Prostate gland (tissue), 2 donors: ENCODE measurements at regions not wholly inside any gene's neighbourhood (a gene's known extent, or its start where the extent isn't known, plus 50 kb on each side); places are given as distances from the start of the nearest gene placed in this dataset.

ENCODE experiments used
- POLR2A ChIP-seq: fragments of 450-650 bp; IDR thresholded peaks from one replicate; pipeline ENCODE4 v1.6.1; 2016; ENCODE audit warnings: antibody characterized with exemption, mild to moderate bottlenecking
- POLR2AphosphoS5 ChIP-seq: sonication (generic); formaldehyde crosslinking; IDR thresholded peaks from one replicate; pipeline ENCODE4 v1.6.1; 2017; ENCODE audit warnings: antibody characterized with exemption
- TF ChIP-seq, protein P1 (sequence below), 4 experiments: fragments of 200-600 bp in 2 of 4; fragments of 450-650 bp in 2 of 4; sonication (generic) in 2 of 4; IDR thresholded peaks; 1 replicate in 3 of 4; 2 replicates in 1 of 4; pipeline ENCODE4 v1.5.1; 2016 to 2019; ENCODE audit warnings: antibody characterized with exemption in 4 of 4, mild to moderate bottlenecking in 2 of 4, moderate library complexity in 2 of 4

GRCh38 chr3:177514611-177515499 is 317.6 kb upstream of the TBL1XR1 start:
- TF ChIP-seq, protein P1, sequence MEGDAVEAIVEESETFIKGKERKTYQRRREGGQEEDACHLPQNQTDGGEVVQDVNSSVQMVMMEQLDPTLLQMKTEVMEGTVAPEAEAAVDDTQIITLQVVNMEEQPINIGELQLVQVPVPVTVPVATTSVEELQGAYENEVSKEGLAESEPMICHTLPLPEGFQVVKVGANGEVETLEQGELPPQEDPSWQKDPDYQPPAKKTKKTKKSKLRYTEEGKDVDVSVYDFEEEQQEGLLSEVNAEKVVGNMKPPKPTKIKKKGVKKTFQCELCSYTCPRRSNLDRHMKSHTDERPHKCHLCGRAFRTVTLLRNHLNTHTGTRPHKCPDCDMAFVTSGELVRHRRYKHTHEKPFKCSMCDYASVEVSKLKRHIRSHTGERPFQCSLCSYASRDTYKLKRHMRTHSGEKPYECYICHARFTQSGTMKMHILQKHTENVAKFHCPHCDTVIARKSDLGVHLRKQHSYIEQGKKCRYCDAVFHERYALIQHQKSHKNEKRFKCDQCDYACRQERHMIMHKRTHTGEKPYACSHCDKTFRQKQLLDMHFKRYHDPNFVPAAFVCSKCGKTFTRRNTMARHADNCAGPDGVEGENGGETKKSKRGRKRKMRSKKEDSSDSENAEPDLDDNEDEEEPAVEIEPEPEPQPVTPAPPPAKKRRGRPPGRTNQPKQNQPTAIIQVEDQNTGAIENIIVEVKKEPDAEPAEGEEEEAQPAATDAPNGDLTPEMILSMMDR (IDR thresholded peaks at IDR 0.05), result no peak
- no peak for TF ChIP-seq POLR2A
- TF ChIP-seq POLR2AphosphoS5, result no peak
